NCI-H82 (cell line): ENCODE measurements at regions not wholly inside any gene's neighbourhood (a gene's known extent, or its start where the extent isn't known, plus 50 kb on each side); places are given as distances from the start of the nearest gene placed in this dataset.
A peak's percentile ranks its signal among the peaks of the same experiment; 100 is the strongest.
"Not testable (repeated sequence)": the region's sequence is repeated elsewhere in the genome, so short reads cannot be mapped to it uniquely, and the experiment has no call there.

Experiments used
- DNase-seq: peaks from one replicate; lab custom pipeline; 2025; lab: John Stamatoyannopoulos, UW

- DNase-seq: no peak
Measured at GRCh38 chr2:39872748-39873147, 93.7 kb upstream of the THUMPD2 start.

- DNase-seq: peak; percentile 60
Measured at GRCh38 chr2:39871291-39871761, 92.3 kb upstream of the THUMPD2 start.

- DNase-seq: no peak
Measured at GRCh38 chr2:39870871-39871270, 91.8 kb upstream of the THUMPD2 start.

GRCh38 chr2:39867268-39867667 is 88.2 kb upstream of the THUMPD2 start:
- no peak for DNase-seq

- DNase-seq: no peak
Measured at GRCh38 chr2:39865751-39866150, 86.7 kb upstream of the THUMPD2 start.

GRCh38 chr2:39863672-39864071 is 84.6 kb upstream of the THUMPD2 start:
- DNase-seq: not testable (repeated sequence)

- no peak for DNase-seq
Measured at GRCh38 chr2:39860538-39860937, 81.5 kb upstream of the THUMPD2 start.

- DNase-seq: no peak
Measured at GRCh38 chr2:39858677-39859076, 79.6 kb upstream of the THUMPD2 start.

GRCh38 chr2:39855856-39856255 is 76.8 kb upstream of the THUMPD2 start:
- no peak for DNase-seq

GRCh38 chr2:39854771-39855170 is 75.7 kb upstream of the THUMPD2 start:
- no peak for DNase-seq

GRCh38 chr2:39852831-39853230 is 73.8 kb upstream of the THUMPD2 start:
- no peak for DNase-seq

GRCh38 chr2:39851651-39852110 is 72.6 kb upstream of the THUMPD2 start:
- no peak for DNase-seq

- DNase-seq: no peak
Measured at GRCh38 chr2:39851251-39851650, 72.2 kb upstream of the THUMPD2 start.

- DNase-seq: no peak
Measured at GRCh38 chr2:39849982-39850526, 71.0 kb upstream of the THUMPD2 start.

- DNase-seq: no peak
Measured at GRCh38 chr2:39849064-39849463, 70.0 kb upstream of the THUMPD2 start.

GRCh38 chr2:39845460-39846146 is 66.5 kb upstream of the THUMPD2 start:
- DNase-seq: no peak

GRCh38 chr2:39839261-39839848 is 60.3 kb upstream of the THUMPD2 start:
- peak; percentile 8 for DNase-seq

GRCh38 chr2:39838589-39838988 is 59.5 kb upstream of the THUMPD2 start:
- DNase-seq: no peak

GRCh38 chr2:39837856-39838453 is 58.9 kb upstream of the THUMPD2 start:
- DNase-seq: peak; percentile 44

- DNase-seq: no peak
Measured at GRCh38 chr2:39836638-39837037, 57.6 kb upstream of the THUMPD2 start.

- DNase-seq: no peak
Measured at GRCh38 chr2:39834426-39834825, 55.4 kb upstream of the THUMPD2 start.

GRCh38 chr2:39830610-39831009 is 51.6 kb upstream of the THUMPD2 start:
- not testable (repeated sequence) for DNase-seq
